ENCODE measurements at regions not wholly inside any gene's neighbourhood (a gene's known extent, or its start where the extent isn't known, plus 50 kb on each side); places are given as distances from the start of the nearest gene placed in this dataset.
"Not testable (repeated sequence)": the region's sequence is repeated elsewhere in the genome, so short reads cannot be mapped to it uniquely, and the experiment has no call there.

GRCh38 chr3:20747741-20748140, 561.7 kb upstream of the SGO1 start:
- no peak for DNase-seq (ENCODE audit: extremely low read depth in 1 of 2, low read depth in 1 of 2)

- DNase-seq (ENCODE audit: extremely low read depth in 1 of 2, low read depth in 1 of 2) = no peak
Observed at GRCh38 chr3:20743553-20744321, 557.7 kb upstream of the SGO1 start.

DNA sequence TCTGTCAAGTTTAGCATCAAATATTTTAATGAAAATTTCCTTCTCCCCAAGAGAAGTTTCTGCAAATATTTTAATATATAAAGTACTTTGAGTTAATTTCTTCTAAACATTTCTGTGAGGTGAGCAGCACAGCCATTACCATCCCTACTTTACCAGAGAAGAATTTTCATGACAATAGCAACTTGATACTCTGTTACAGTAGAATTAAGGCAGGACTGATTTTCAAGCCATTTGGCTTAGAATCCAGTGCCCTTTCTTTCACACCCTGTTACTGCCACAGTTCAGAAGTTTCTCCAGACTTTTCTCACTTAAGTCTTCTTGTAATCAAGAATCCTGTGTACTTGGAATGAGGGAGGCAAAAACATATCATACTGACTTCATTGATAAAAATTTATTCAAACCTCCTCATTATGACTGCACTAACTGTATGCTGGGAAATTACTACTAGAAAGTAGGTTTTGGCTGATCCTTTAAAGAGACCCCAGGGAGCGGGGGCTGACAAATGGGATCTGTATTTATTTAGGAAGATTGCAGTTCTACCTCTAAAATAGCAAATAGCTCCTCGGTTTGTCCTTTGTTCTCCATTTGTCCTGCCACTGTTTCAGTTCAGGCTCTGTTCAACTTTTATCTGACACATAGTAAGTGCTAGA, 557.0 kb upstream of the SGO1 start:
- no peak for DNase-seq (ENCODE audit: extremely low read depth in 1 of 2, low read depth in 1 of 2)

- no peak for DNase-seq (ENCODE audit: extremely low read depth in 1 of 2, low read depth in 1 of 2)
Observed at GRCh38 chr3:20741381-20741780, 555.4 kb upstream of the SGO1 start.

DNA sequence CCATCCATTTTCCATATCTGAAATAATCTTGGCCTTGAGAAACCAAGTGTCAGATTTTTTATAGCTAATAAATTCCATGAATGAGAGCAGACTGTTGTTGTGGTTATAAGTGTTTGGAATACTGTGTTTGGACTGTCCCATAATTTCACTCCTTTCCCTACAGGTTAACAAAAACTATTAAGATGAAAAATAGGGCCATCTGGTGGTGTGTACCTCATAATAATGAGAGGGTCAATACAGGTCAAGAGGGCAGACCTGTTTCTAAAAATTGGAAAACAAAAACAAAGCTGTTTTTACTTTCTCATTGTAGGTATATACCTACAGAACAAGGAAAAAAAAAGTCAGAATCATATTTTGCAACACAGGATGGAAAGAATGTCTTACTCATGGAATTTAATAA, 553.8 kb upstream of the SGO1 start:
- DNase-seq (ENCODE audit: extremely low read depth in 1 of 2, low read depth in 1 of 2) = no peak

DNA sequence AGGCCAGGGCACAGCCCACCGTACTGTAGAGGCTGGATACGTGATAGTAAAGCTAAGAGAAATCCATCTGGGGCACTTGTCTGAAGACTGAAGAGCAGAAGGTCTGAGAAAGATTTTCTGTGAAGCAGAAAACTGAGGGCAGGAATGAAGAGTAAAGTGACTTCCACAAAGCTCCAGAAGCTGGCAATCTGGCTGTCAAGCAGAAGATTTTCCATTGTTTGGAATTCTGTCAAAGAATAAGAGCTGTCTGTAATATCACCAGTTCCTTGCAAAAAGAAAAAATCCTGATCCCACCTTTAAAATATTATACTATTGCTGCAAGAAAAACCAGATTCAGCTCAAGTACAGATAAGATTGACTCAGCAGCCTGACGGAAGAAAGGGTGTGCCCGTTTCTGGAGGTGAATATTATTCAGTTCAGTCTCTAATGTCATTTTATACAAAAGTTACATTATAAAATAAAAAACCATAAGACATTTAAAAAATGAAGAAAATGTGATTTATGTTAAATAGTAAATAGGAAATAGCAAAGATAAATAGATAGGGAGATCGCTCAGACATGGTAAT, 550.4 kb upstream of the SGO1 start:
- no peak for DNase-seq (ENCODE audit: extremely low read depth in 1 of 2, low read depth in 1 of 2)

DNA sequence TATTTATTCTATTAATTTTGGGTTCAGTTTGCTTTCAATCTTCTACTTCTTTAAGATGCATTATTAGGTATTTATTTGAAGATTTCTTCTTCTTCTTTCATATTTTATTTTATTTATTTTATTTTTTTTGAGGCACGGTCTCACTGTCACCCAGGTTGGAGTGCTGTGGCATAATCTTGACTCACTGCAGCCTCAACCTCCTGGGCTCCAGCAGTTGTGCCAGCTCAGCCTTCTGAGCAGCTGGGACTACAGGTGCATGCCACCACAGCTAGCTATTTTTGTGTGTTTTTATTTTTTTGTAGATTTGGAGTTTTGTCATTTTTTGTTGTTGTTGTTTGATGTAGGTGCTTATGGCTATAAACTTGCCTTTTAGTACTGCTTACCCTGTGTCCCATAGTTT, 543.2 kb upstream of the SGO1 start:
- DNase-seq (ENCODE audit: extremely low read depth in 1 of 2, low read depth in 1 of 2) = no peak

GRCh38 chr3:20726786-20727185, 540.8 kb upstream of the SGO1 start:
- no peak for DNase-seq (ENCODE audit: extremely low read depth in 1 of 2, low read depth in 1 of 2)

DNA sequence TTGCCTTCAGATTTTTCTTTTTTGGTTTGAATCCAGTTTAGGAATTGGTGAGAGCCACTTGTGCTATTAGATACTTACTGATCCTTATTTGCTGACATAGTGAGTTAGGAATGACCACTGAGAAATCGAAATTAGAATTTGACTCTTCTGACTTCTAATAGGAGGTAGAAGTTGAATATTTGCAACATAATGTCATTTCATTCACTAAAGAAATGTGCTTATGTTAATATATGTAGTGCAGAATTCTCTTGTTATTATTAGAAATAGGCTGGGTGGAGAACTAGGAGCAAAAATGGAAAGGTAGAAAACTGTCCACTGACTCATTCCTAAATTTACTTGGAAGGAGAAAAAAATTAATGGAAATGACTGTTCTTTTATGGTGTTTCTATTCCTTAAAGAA, 538.2 kb upstream of the SGO1 start:
- no peak for DNase-seq (ENCODE audit: extremely low read depth in 1 of 2, low read depth in 1 of 2)

- not testable (repeated sequence) for DNase-seq (ENCODE audit: extremely low read depth in 1 of 2, low read depth in 1 of 2)
Observed at GRCh38 chr3:20716425-20716824, 530.4 kb upstream of the SGO1 start.

GRCh38 chr3:20701641-20702040, 515.6 kb upstream of the SGO1 start:
- no peak for DNase-seq (ENCODE audit: extremely low read depth in 1 of 2, low read depth in 1 of 2)

DNA sequence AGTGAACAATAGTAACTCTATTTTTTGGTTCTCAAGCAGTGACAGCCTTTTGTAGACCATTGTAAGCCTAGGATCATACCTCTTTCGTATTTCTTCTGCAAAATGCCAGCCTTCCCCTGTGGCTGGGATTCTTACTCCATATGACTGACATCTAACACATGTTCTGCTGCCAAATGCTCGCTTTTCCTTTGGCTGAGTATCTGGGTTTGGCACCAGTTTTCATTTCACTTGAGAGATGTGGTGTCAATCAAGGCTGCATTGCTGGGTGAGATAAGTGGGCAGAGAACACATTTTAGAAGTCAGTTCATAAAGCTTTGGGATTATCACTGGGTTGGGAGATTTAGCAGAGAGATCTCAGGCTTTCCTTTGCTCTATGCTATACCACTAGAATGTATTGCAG, 514.7 kb upstream of the SGO1 start:
- no peak for DNase-seq (ENCODE audit: extremely low read depth in 1 of 2, low read depth in 1 of 2)

GRCh38 chr3:20698896-20699295, 512.9 kb upstream of the SGO1 start:
- no peak for DNase-seq (ENCODE audit: extremely low read depth in 1 of 2, low read depth in 1 of 2)

DNA sequence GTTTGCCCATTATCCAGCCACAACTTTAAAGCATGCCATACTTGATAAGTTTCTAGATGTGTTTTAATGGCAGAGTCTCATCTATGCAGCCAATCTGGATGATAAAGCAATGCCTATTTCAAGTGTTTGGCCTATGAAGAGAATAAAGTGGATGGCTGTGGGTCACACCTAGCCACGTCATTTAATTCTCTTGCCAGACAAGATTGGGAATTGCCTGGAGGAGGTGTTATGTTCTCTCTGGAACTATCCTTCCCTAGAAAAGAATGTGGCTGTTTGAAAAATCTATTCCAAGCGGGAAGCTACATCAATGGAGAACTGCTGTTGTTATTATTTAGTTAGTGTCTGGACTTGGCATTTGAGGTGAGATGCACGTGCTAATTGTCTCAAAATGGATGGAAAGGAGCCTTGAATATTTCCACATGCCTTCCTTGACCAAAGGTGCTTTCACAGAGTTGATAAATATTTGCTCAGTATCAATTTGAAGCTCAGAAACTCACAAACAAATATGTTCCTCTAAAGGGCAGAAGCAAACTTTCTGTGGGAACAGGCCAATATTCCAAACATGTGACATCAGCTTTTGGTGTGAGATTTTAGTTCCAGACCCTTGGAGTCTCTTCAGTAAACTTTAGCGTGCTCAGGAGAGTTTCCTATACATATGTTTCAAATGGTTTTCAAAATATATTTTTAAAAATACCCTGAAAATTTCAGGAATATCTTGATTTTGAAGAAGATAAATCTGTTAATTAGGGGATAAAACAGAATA, 510.6 kb upstream of the SGO1 start:
- DNase-seq (ENCODE audit: extremely low read depth in 1 of 2, low read depth in 1 of 2) = no peak

- DNase-seq (ENCODE audit: extremely low read depth in 1 of 2, low read depth in 1 of 2) = no peak
Observed at GRCh38 chr3:20692675-20693074, 506.7 kb upstream of the SGO1 start.

DNA sequence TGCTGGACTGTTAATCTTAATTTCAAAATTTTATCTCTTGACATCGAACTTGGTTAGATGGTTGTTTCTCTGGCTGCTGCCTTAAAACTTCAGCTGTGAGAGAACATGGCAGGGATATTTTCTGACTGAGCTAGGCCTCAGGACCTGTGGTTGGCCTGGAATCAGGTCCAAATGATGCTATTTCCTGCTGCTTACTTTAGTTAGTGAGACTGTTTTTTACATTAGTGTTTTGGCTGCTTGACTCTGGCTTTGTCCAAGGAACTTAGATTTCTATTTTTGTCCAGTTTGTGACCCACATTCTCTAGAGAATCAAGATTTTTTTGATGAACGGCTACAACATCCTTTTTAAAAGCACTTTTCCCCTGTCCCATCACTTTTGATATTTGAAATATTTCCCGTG, 497.9 kb upstream of the SGO1 start:
- no peak for DNase-seq (ENCODE audit: extremely low read depth in 1 of 2, low read depth in 1 of 2)

- DNase-seq (ENCODE audit: extremely low read depth in 1 of 2, low read depth in 1 of 2) = no peak
Observed at GRCh38 chr3:20682573-20682972, 496.6 kb upstream of the SGO1 start.

DNA sequence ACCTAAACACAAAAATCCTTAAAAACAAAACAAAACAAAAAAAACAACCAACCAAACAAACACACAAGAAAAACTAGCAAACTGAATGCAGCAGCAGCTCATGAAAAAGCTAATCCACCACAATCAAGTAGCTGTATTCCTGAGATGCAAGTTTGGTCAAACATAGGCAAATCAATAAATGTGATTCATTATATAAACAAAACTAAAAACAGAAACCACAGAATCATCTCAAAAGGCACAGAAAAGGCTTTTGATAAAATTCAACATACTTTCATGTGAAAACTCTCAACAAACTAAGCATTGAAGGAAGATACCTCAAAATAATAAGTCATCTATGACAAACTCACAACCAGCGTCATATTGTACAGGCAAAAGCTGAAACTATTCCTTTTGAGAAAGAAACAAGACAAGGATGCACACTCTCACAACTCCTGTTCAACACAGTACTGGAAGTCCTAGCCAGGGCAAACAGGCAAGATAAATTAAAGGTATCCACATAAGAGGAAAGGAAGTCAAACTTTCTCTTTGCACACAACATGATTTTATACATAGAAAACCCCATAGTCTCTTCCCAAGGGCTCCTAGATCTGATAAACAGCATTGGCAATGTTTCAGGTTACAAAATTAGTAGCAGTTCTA, 495.1 kb upstream of the SGO1 start:
- no peak for DNase-seq (ENCODE audit: extremely low read depth in 1 of 2, low read depth in 1 of 2)

DNA sequence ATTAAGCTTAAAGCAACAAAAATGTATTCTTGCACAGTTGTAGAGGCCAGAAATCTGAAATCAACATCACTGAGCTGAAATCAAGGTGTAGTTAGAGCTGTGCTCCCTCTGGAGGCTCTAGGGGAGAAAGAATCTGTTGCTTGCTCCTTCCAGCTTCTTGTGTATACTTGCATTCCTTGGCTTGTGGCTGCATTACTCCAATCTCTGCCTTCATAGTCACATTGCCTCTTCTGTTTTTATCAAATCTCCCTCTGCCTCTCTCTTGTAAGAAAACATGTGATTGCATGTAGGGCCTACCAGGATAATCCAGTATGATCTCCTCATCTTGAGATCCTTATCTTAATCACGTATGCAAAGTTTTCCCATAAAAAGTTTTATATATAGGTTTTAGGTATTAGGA, 487.9 kb upstream of the SGO1 start:
- DNase-seq (ENCODE audit: extremely low read depth in 1 of 2, low read depth in 1 of 2) = no peak

GRCh38 chr3:20669675-20670074, 483.7 kb upstream of the SGO1 start:
- DNase-seq (ENCODE audit: extremely low read depth in 1 of 2, low read depth in 1 of 2) = no peak

- no peak for DNase-seq (ENCODE audit: extremely low read depth in 1 of 2, low read depth in 1 of 2)
Observed at GRCh38 chr3:20669184-20669583, 483.2 kb upstream of the SGO1 start.
